ENCODE measurements at regions not wholly inside any gene's neighbourhood (a gene's known extent, or its start where the extent isn't known, plus 50 kb on each side); places are given as distances from the start of the nearest gene placed in this dataset.

GRCh38 chr22:22185844-22186499 lies 58.6 kb upstream of the VPREB1 start:
- Histone ChIP-seq H3K4me1 (no peaks in the 10 kb centered on the region), H3K9me3 (no peaks in the 10 kb centered on the region), H3K27ac (no peak overlapping the region), H3K27me3 (ENCODE audit: insufficient read depth in 3 of 3, low read length in 2 of 3) (peaks cover 0 to 55% (median 5%) of the 10 kb centered on the region in 3 donors), H3K36me3 (ENCODE audit: insufficient read depth in 1 of 2, low read depth in 1 of 2) (no peaks in the 10 kb centered on the region), H3K4me3 (no peak overlapping the region)
- intact Hi-C loops (cut with DNase I) = no loop called here
- ATAC-seq = no peak
- 54 to 67% (median 61%) methylated on average over 5 of the region's 5 CpGs for WGBS, 3 donors
- no peak for TF ChIP-seq CTCF (IDR thresholded peaks at IDR 0.05)
- no peak for DNase-seq

- Histone ChIP-seq H3K4me1 (no peaks in the 10 kb centered on the region), H3K27me3 (ENCODE audit: insufficient read depth in 3 of 3, low read length in 2 of 3) (peaks cover 0 to 56% (median 5%) of the 10 kb centered on the region in 3 donors), H3K36me3 (ENCODE audit: insufficient read depth in 1 of 2, low read depth in 1 of 2) (no peaks in the 10 kb centered on the region), H3K9me3 (no peaks in the 10 kb centered on the region), H3K27ac (no peak overlapping the region), H3K4me3 (no peak overlapping the region)
- intact Hi-C loops (cut with DNase I) = no loop called here
- no peak for ATAC-seq
- 42 to 55% (median 47%) methylated on average over 3 of the region's 3 CpGs for WGBS, 3 donors
- no peak for DNase-seq
- TF ChIP-seq CTCF (IDR thresholded peaks at IDR 0.05) = no peak
Measured at GRCh38 chr22:22185217-22185616, 59.4 kb upstream of the VPREB1 start.

DNA sequence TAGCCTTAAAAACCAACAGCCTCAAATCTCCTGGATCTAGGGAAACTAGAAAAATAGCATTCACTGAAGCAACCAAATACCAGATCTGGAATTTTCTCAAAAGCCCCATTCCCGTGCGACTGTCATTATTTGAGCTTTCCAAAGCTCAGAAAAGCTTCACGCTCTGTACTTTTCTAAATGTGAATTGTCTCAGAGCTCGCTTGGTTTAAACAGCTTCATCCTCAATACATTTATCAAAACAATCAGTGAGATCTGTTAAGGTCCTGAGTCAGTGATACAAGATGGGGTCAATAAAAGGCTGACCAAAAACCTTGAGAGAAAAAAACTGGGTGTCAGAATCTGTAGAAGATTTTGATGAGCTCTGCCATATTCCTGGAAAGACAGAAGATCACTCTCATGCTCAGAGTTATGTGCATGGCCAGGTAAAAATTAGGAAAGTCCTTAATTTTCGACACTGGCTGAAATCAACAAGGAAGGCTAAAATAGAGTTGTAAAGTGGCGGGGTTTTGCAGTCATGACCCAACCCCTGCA lies 60.2 kb upstream of the VPREB1 start:
- WGBS, 3 donors = 53 to 58% (median 55%) methylated on average over 6 of the region's 6 CpGs
- Histone ChIP-seq H3K4me3 (no peak overlapping the region), H3K4me1 (no peaks in the 10 kb centered on the region), H3K27ac (no peak overlapping the region), H3K9me3 (no peaks in the 10 kb centered on the region), H3K27me3 (ENCODE audit: insufficient read depth in 3 of 3, low read length in 2 of 3) (peaks cover 0 to 60% (median 7%) of the 10 kb centered on the region in 3 donors), H3K36me3 (ENCODE audit: insufficient read depth in 1 of 2, low read depth in 1 of 2) (no peaks in the 10 kb centered on the region)
- no peak for ATAC-seq
- DNase-seq = no peak
- no peak for TF ChIP-seq CTCF (IDR thresholded peaks at IDR 0.05)
- intact Hi-C loops (cut with DNase I) = no loop called here

DNA sequence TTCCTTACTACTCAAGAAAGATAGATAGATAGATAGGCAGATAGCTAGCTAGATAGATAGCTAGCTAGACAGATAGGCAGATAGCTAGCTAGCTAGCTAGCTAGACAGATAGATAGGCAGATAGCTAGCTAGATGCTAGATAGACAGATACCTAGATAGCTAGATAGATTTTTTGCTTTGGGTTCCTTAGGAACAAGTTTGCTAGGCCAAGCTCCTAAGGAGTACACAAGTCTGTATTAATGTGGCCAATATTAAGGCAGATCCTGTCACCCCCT lies 61.7 kb upstream of the VPREB1 start:
- no peak for TF ChIP-seq CTCF (IDR thresholded peaks at IDR 0.05)
- intact Hi-C loops (cut with DNase I) = no loop called here
- Histone ChIP-seq H3K27me3 (ENCODE audit: insufficient read depth in 3 of 3, low read length in 2 of 3) (peaks cover 0 to 51% (median 7%) of the 10 kb centered on the region in 3 donors), H3K36me3 (ENCODE audit: insufficient read depth in 1 of 2, low read depth in 1 of 2) (no peaks in the 10 kb centered on the region), H3K9me3 (no peaks in the 10 kb centered on the region), H3K4me1 (no peaks in the 10 kb centered on the region), H3K4me3 (no peak overlapping the region), H3K27ac (no peak overlapping the region)
- no peak for DNase-seq
- ATAC-seq = no peak

All from psoas muscle (tissue), 7 donors.